GM12878 (cell line): ENCODE measurements at regions not wholly inside any gene's neighbourhood (a gene's known extent, or its start where the extent isn't known, plus 50 kb on each side); places are given as distances from the start of the nearest gene placed in this dataset.

ENCODE experiments used
- ATAC-seq: fragments of 200-7000 bp; cut with Tn5 transposase; 3 replicates; pipeline ENCODE4 v1.9.1; 2020; ENCODE audit warnings: mild to moderate bottlenecking, moderate library complexity
- BruUV-seq: library from RNA; stranded (reverse); fragments of 400-500 nt; replicated peaks from 2 replicates; lab custom pipeline; 2021; lab: Mats Ljungman, UMichigan
- CTCF ChIA-PET: fragments of 300-600 bp; sonication (Branson Sonifier 250); formaldehyde crosslinking; extraction: SDS; loops from one replicate; lab custom pipeline; 2021; ENCODE audit warnings: inconsistent platforms; lab: Yijun Ruan, JAX
- POLR2A ChIA-PET: fragments of 350-600 bp; formaldehyde crosslinking; extraction: SDS; loops from one replicate; lab custom pipeline; 2021; ENCODE audit warnings: inconsistent platforms; lab: Charles Lee
- RAD21 ChIA-PET: fragments of 300-600 bp; sonication (Branson Sonifier 250); formaldehyde crosslinking; loops from one replicate; lab custom pipeline; 2023; ENCODE audit warnings: antibody characterized with exemption; ENCODE audit not compliant: unreplicated experiment; lab: Charles Lee
- SMC1A ChIA-PET: fragments of 300-600 bp; sonication (Branson Sonifier 250); formaldehyde crosslinking; loops from one replicate; lab custom pipeline; 2023; ENCODE audit not compliant: unreplicated experiment, uncharacterized antibody; lab: Charles Lee
- DNase-seq: peaks from one replicate; pipeline ENCODE4 v3.0.0-alpha.2; 2011; ENCODE audit warnings: low read depth, low spot score
- FAIRE-seq: peaks from 3 replicates; lab custom pipeline; 2011; peaks lifted over from hg19 to GRCh38; lab: Jason Lieb, UNC
- H2AFZ ChIP-seq: 2 replicates; pipeline ENCODE4 v1.6.0; 2011; ENCODE audit warnings: low read depth, low read length, control low read depth; ENCODE audit not compliant: control insufficient read depth
- H3K27ac ChIP-seq: 2 replicates; pipeline ENCODE4 v1.5.1; 2011; ENCODE audit warnings: control low read depth; ENCODE audit not compliant: control insufficient read depth, insufficient read depth
- H3K27me3 ChIP-seq, 2 experiments: replicated peaks in 1 of 2; 2 replicates each; pipeline versions ENCODE4 v1.6.0 to v1.6.1; 2011; ENCODE audit warnings: low read length in 1 of 2; ENCODE audit not compliant: control insufficient read depth in 2 of 2, insufficient read depth in 2 of 2
- H3K36me3 ChIP-seq, 2 experiments: 2 replicates each; pipeline ENCODE4 v1.5.1; 2011; ENCODE audit warnings: low read length in 1 of 2; ENCODE audit not compliant: control insufficient read depth in 2 of 2, insufficient read depth in 2 of 2
- H3K4me1 ChIP-seq: 2 replicates; pipeline ENCODE4 v1.6.1; 2011; ENCODE audit warnings: mild to moderate bottlenecking, low read length, moderate library complexity, mixed read lengths; ENCODE audit not compliant: control insufficient read depth, insufficient read depth
- H3K4me2 ChIP-seq: 2 replicates; pipeline ENCODE4 v1.6.0; 2011; ENCODE audit warnings: control low read depth; ENCODE audit not compliant: control insufficient read depth, insufficient read depth
- H3K4me3 ChIP-seq: fragments of 200-600 bp; sonication (generic); 2 replicates; pipeline ENCODE4 v1.5.1; 2016
- H3K79me2 ChIP-seq: 2 replicates; pipeline ENCODE4 v1.6.0; 2011; ENCODE audit warnings: low read length; ENCODE audit not compliant: control insufficient read depth, insufficient read depth
- H3K9ac ChIP-seq: 2 replicates; pipeline ENCODE4 v1.8.0; 2011; ENCODE audit warnings: low read length, control low read depth, mixed read lengths; ENCODE audit not compliant: control insufficient read depth, insufficient read depth
- H3K9me3 ChIP-seq: replicated peaks from 3 replicates; pipeline ENCODE4 v1.5.1; 2011; ENCODE audit warnings: mild to moderate bottlenecking, low read length; ENCODE audit not compliant: control insufficient read depth, insufficient read depth
- H4K20me1 ChIP-seq: 2 replicates; pipeline ENCODE4 v1.6.0; 2011; ENCODE audit not compliant: control insufficient read depth, insufficient read depth
- BCL3 ChIP-seq: IDR thresholded peaks from 2 replicates; pipeline ENCODE4 v1.6.1; 2011; ENCODE audit warnings: borderline replicate concordance, low read depth, mild to moderate bottlenecking, moderate library complexity, low read length; ENCODE audit not compliant: insufficient read depth, poor library complexity, severe bottlenecking
- E2F8 ChIP-seq: fragments of 450-650 bp; IDR thresholded peaks from 2 replicates; pipeline ENCODE4 v1.6.1; 2018; ENCODE audit warnings: mild to moderate bottlenecking, low read depth, moderate library complexity; ENCODE audit not compliant: partially characterized antibody
- EED ChIP-seq: sonication (generic); IDR thresholded peaks from 2 replicates; pipeline ENCODE4 v1.6.1; 2016; ENCODE audit warnings: antibody characterized with exemption, low read depth
- NR2C2 ChIP-seq: IDR thresholded peaks from 2 replicates; pipeline ENCODE4 v1.6.1; 2011; ENCODE audit warnings: borderline replicate concordance, low read depth; ENCODE audit not compliant: control insufficient read depth, insufficient read length
- PKNOX1 ChIP-seq: fragments of 450-650 bp; IDR thresholded peaks from 2 replicates; pipeline ENCODE4 v1.6.1; 2016; ENCODE audit warnings: mild to moderate bottlenecking
- POU2F2 ChIP-seq: IDR thresholded peaks from 3 replicates; pipeline ENCODE4 v1.6.1; 2011; ENCODE audit warnings: low read depth, mild to moderate bottlenecking, low read length, borderline replicate concordance
- SUPT20H ChIP-seq: IDR thresholded peaks from 2 replicates; pipeline ENCODE4 v1.6.1; 2011; ENCODE audit warnings: low read depth, mild to moderate bottlenecking, low read length, moderate library complexity, borderline replicate concordance; ENCODE audit not compliant: control insufficient read depth
- TAF1 ChIP-seq: IDR thresholded peaks from 2 replicates; pipeline ENCODE4 v1.6.1; 2011; ENCODE audit warnings: mild to moderate bottlenecking, low read depth, low read length, borderline replicate concordance
- ZBTB4 ChIP-seq: fragments of 450-650 bp; formaldehyde crosslinking; IDR thresholded peaks from 2 replicates; pipeline ENCODE4 v1.4.0; 2022; ENCODE audit warnings: mild to moderate bottlenecking, moderate library complexity
- ZNF687 ChIP-seq: fragments of 450-650 bp; IDR thresholded peaks from 2 replicates; pipeline ENCODE4 v1.6.1; 2017; ENCODE audit warnings: mild to moderate bottlenecking, moderate library complexity
- ZZZ3 ChIP-seq: IDR thresholded peaks from 2 replicates; pipeline ENCODE4 v1.6.1; 2011; ENCODE audit warnings: low read depth; ENCODE audit not compliant: control insufficient read depth, insufficient read length
- WGBS: methylation state at CpG from one replicate; pipeline ENCODE4 v1.1.6; 2016; ENCODE audit warnings: low lambda C conversion rate; ENCODE audit not compliant: insufficient replicate concordance, insufficient coverage; ENCODE audit errors: missing lambda C conversion rate; 5-methylcytosine and 5-hydroxymethylcytosine counted together
- in situ Hi-C: fragments of 300-500 bp; cut with MboI; formaldehyde crosslinking; loops from 9 replicates; pipeline ENCODE4 v1.14.3; 2018; ENCODE audit warnings: mixed read lengths
- intact Hi-C: fragments of 100-400 bp; cut with micrococcal nuclease; formaldehyde crosslinking; loops from one replicate; pipeline ENCODE4 v1.14.2; 2022; ENCODE audit not compliant: unreplicated experiment

- H3K36me3 ChIP-seq: no peaks in the 10 kb centered on the region
- H3K4me3 ChIP-seq: no peak overlapping the region
- ATAC-seq: no peak
- no peak for FAIRE-seq
- SMC1A ChIA-PET: no interaction called here
- intact Hi-C loops (no loop called here), in situ Hi-C loops (no loop called here)
- no TSS peak for BruUV-seq
- H3K27me3 ChIP-seq: peaks cover 2 to 3% of the 10 kb centered on the region in 2 experiments; a peak in 3 of 4 replicates
- H2AFZ ChIP-seq: no peak overlapping the region
- no peaks in the 10 kb centered on the region for H3K79me2 ChIP-seq
- CTCF ChIA-PET: no interaction called here
- H3K27ac ChIP-seq: no peak overlapping the region
- H3K9me3 ChIP-seq: no peaks in the 10 kb centered on the region
- no peaks in the 10 kb centered on the region for H4K20me1 ChIP-seq
- POLR2A ChIA-PET: no interaction called here
- RAD21 ChIA-PET: no interaction called here
- DNase-seq: no peak
- no peak overlapping the region for H3K4me2 ChIP-seq
- 73% methylated on average over 17 of the region's 29 CpGs for WGBS
- no peaks in the 10 kb centered on the region for H3K4me1 ChIP-seq
- H3K9ac ChIP-seq: no peak overlapping the region
- TF ChIP-seq ZNF687 (no peak), BCL3 (no peak), EED (no peak), POU2F2 (no peak), NR2C2 (no peak), ZBTB4 (CRISPR knock-in tag) (no peak), E2F8 (no peak), TAF1 (no peak), PKNOX1 (no peak), ZZZ3 (no peak), SUPT20H (no peak)
Observed at GRCh38 chr16:48810436-48810802, 200.4 kb upstream of the N4BP1 start.
